ENCODE measurements at regions not wholly inside any gene's neighbourhood (a gene's known extent, or its start where the extent isn't known, plus 50 kb on each side); places are given as distances from the start of the nearest gene placed in this dataset.

DNA sequence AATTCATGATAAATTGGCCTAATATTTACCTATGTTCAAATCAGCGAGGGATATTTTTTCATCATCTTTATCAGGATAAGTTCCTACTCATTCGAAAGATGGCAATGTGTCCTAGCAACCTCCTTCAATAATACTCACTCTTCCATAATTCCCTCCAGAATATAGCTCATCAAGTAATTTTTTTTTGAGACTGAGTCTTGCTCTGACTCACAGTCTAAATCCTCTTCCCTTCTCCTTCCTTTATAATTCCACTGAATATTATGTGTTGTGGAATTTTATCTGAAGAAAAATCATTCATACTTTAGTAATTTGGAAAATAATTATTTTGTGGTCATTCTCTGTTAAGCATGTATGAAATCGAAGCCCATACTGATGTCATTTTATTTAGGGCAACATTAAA, 663.8 kb downstream of the FLRT2 start:
- Histone ChIP-seq H3K9me3 (peaks cover 0 to 3% (median 0%) of the 10 kb centered on the region in 3 donors), H3K4me3 (no peak overlapping the region), H3K27ac (no peak overlapping the region), H3K27me3 (no peaks in the 10 kb centered on the region), H3K36me3 (no peaks in the 10 kb centered on the region), H3K4me1 (no peaks in the 10 kb centered on the region)
- intact Hi-C loops (cut with DNase I) = no loop called here
- 67% methylated on average over 3 of the region's 3 CpGs for WGBS, 2 donors
- DNase-seq = no peak
- no peak for TF ChIP-seq CTCF (IDR thresholded peaks at IDR 0.05)
- no peak for TF ChIP-seq POLR2A (IDR thresholded peaks at IDR 0.05)

GRCh38 chr14:86179980-86180379, 650.0 kb downstream of the FLRT2 start:
- 72 to 80% methylated on average over 6 of the region's 6 CpGs for WGBS, 2 donors
- no peaks in the 10 kb centered on the region for H3K27me3 ChIP-seq
- intact Hi-C loops (cut with DNase I) = no loop called here
- no peak for DNase-seq
- no peaks in the 10 kb centered on the region for H3K36me3 ChIP-seq
- H3K4me3 ChIP-seq = no peak overlapping the region
- no peaks in the 10 kb centered on the region for H3K9me3 ChIP-seq
- no peak for TF ChIP-seq POLR2A (IDR thresholded peaks at IDR 0.05)
- TF ChIP-seq CTCF (IDR thresholded peaks at IDR 0.05) = no peak
- H3K27ac ChIP-seq = no peak overlapping the region
- H3K4me1 ChIP-seq = no peaks in the 10 kb centered on the region

DNA sequence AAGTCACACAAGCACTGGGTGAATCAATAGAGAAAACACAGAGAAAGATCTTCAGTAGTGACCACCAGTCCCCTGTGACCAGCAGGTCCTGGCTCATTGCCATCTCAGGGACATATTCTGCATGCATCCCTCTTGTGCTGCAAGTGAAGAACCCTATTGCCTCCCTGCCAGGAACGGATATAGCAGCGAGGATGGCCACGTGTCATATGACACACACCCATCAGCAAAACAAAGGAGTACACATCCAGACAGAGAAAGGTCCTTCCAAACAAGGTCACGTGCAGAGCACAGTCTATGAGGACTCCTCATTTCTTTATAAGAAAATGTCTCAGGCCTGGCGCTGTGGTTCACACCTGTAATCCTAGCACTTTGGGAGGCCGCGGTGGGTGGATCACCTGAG, 638.4 kb downstream of the FLRT2 start:
- WGBS, 2 donors = 82 to 92% methylated on average over 4 to 5 of the region's 7 CpGs
- Histone ChIP-seq H3K4me1 (no peaks in the 10 kb centered on the region), H3K36me3 (no peaks in the 10 kb centered on the region), H3K27ac (no peak overlapping the region), H3K27me3 (no peaks in the 10 kb centered on the region), H3K9me3 (no peaks in the 10 kb centered on the region), H3K4me3 (no peak overlapping the region)
- TF ChIP-seq CTCF (IDR thresholded peaks at IDR 0.05) (no peak), POLR2A (IDR thresholded peaks at IDR 0.05) (no peak)
- DNase-seq = no peak
- intact Hi-C loops (cut with DNase I) = no loop called here

GRCh38 chr14:86166541-86166940, 636.6 kb downstream of the FLRT2 start:
- WGBS, 2 donors = 43 to 50% methylated on average over 2 of the region's 2 CpGs
- no peaks in the 10 kb centered on the region for H3K9me3 ChIP-seq
- no peak overlapping the region for H3K27ac ChIP-seq
- intact Hi-C loops (cut with DNase I) = no loop called here
- no peak overlapping the region for H3K4me3 ChIP-seq
- TF ChIP-seq POLR2A (IDR thresholded peaks at IDR 0.05) = no peak
- TF ChIP-seq CTCF (IDR thresholded peaks at IDR 0.05) = no peak
- no peak for DNase-seq
- H3K36me3 ChIP-seq = no peaks in the 10 kb centered on the region
- no peaks in the 10 kb centered on the region for H3K27me3 ChIP-seq
- H3K4me1 ChIP-seq = no peaks in the 10 kb centered on the region

- TF ChIP-seq POLR2A (IDR thresholded peaks at IDR 0.05) = no peak
- TF ChIP-seq CTCF (IDR thresholded peaks at IDR 0.05) = no peak
- intact Hi-C loops (cut with DNase I) = no loop called here
- DNase-seq = no peak
Measured at GRCh38 chr14:86153480-86153879, 623.5 kb downstream of the FLRT2 start.

More at GRCh38 chr14:86153480-86153879, 623.5 kb downstream of the FLRT2 start:
- Histone ChIP-seq H3K4me1 (no peaks in the 10 kb centered on the region), H3K27ac (no peak overlapping the region), H3K9me3 (no peaks in the 10 kb centered on the region), H3K27me3 (no peaks in the 10 kb centered on the region), H3K4me3 (no peak overlapping the region), H3K36me3 (no peaks in the 10 kb centered on the region)

All from esophagus squamous epithelium (tissue), 5 donors.